GM21619 (cell line): ENCODE measurements at regions not wholly inside any gene's neighbourhood (a gene's known extent, or its start where the extent isn't known, plus 50 kb on each side); places are given as distances from the start of the nearest gene placed in this dataset.
A peak's percentile ranks its signal among the peaks of the same experiment; 100 is the strongest.

Experiments used
- ATAC-seq: cut with Tn5 transposase; IDR thresholded peaks from one replicate; pipeline ENCODE4 v1.9.1; 2021; ENCODE audit not compliant: unreplicated experiment

- ATAC-seq = no peak
These were observed 282.8 kb upstream of the TENM3 start for GRCh38 chr4:181960384-181960783.

GRCh38 chr4:181962321-181962720, 280.9 kb upstream of the TENM3 start:
- no peak for ATAC-seq

GRCh38 chr4:181964731-181965130, 278.5 kb upstream of the TENM3 start:
- ATAC-seq = no peak

- no peak for ATAC-seq
These were observed 277.1 kb upstream of the TENM3 start for GRCh38 chr4:181966104-181966551.

GRCh38 chr4:181967401-181967800, 275.8 kb upstream of the TENM3 start:
- ATAC-seq = no peak

GRCh38 chr4:181968371-181968770, 274.8 kb upstream of the TENM3 start:
- ATAC-seq = no peak

GRCh38 chr4:181969151-181969550, 274.1 kb upstream of the TENM3 start:
- ATAC-seq = no peak

GRCh38 chr4:181970366-181970765, 272.8 kb upstream of the TENM3 start:
- no peak for ATAC-seq

- ATAC-seq = peak; percentile 81
These were observed 271.8 kb upstream of the TENM3 start for GRCh38 chr4:181971411-181971810.

GRCh38 chr4:181971973-181972372, 271.2 kb upstream of the TENM3 start:
- no peak for ATAC-seq

GRCh38 chr4:181976764-181977163, 266.4 kb upstream of the TENM3 start:
- ATAC-seq = no peak

GRCh38 chr4:181982437-181982836, 260.8 kb upstream of the TENM3 start:
- no peak for ATAC-seq

GRCh38 chr4:181982856-181983255, 260.3 kb upstream of the TENM3 start:
- no peak for ATAC-seq

- no peak for ATAC-seq
These were observed 255.8 kb upstream of the TENM3 start for GRCh38 chr4:181987392-181987791.

- no peak for ATAC-seq
These were observed 254.1 kb upstream of the TENM3 start for GRCh38 chr4:181989071-181989470.

GRCh38 chr4:181991369-181992108, 251.7 kb upstream of the TENM3 start:
- ATAC-seq = no peak

GRCh38 chr4:181998398-181999295, 244.6 kb upstream of the TENM3 start:
- ATAC-seq = no peak

- ATAC-seq = no peak
These were observed 243.1 kb upstream of the TENM3 start for GRCh38 chr4:182000077-182000476.

GRCh38 chr4:182010876-182011275, 232.3 kb upstream of the TENM3 start:
- no peak for ATAC-seq

GRCh38 chr4:182014164-182014563, 229.0 kb upstream of the TENM3 start:
- ATAC-seq = no peak

- no peak for ATAC-seq
These were observed 228.2 kb upstream of the TENM3 start for GRCh38 chr4:182015014-182015413.

- no peak for ATAC-seq
These were observed 227.3 kb upstream of the TENM3 start for GRCh38 chr4:182015893-182016292.
